GM21360 (cell line): ENCODE measurements at regions not wholly inside any gene's neighbourhood (a gene's known extent, or its start where the extent isn't known, plus 50 kb on each side); places are given as distances from the start of the nearest gene placed in this dataset.

Source experiments
- ATAC-seq: cut with Tn5 transposase; IDR thresholded peaks from one replicate; pipeline ENCODE4 v1.9.1; 2021; ENCODE audit warnings: mild to moderate bottlenecking, moderate library complexity; ENCODE audit not compliant: unreplicated experiment

GRCh38 chr1:5575396-5575940, 416.8 kb downstream of the NPHP4 start:
- ATAC-seq, result no peak

DNA sequence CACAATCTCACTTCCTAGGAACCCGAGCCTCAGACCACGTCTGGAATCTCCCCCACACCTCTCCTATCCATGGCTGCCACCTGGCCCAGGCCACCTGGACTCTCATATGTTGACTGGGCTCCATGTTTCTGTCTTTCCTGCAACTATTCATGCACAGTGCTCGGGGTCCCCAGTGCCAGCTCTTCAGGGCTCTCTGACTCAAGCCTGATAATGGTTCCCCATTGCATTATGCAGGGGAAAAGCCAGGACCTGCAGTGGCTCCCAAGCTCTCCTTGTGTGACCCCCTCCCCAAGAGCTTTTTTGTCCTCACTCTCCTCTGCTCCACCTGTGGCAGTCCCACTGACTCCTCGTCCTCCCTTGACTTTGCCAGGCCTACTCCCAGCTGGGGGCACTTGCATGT, 417.6 kb downstream of the NPHP4 start:
- ATAC-seq, result no peak

DNA sequence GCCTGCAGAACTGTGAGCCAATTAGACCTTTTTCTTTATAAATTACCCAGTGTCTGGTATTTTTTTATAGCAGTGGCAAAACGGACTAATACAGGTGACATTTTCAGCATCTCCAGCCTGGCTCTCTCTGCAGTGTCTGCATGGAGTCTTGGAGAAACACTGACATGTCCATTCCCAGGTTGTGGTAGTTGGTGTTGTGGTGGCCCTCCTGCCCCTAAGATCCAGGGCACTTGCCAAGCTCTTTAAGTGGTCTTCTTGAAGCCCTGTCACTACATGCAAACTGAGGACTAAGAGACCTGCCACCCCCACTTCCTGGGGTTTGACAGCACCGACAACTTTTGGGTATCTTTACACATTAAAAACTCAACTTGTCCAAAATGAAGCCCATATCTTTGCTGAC, 419.4 kb downstream of the NPHP4 start:
- no peak for ATAC-seq

- ATAC-seq, result no peak
Observed at GRCh38 chr1:5571861-5572401, 420.3 kb downstream of the NPHP4 start.

DNA sequence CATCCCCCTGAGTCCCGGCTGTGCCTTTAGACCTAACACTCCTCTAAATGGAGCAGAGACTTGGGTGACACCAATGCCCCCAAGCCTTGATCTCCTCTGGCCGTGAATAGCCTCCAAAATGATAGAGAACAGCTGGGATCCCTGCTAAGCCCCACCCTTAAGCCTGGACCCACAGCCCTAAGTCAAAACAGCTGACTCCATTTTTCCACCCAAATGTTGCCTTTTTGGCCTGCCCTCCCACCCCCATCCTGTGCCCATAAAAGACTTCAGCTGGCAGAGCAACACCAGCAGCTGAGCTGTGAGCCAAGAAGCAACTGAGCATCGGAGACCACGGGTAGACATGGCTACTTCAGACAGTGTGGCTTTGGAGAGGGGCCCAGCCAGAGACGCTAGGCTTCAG, 420.8 kb downstream of the NPHP4 start:
- ATAC-seq, result no peak

GRCh38 chr1:5570931-5571330, 421.3 kb downstream of the NPHP4 start:
- no peak for ATAC-seq

- ATAC-seq, result no peak
Observed at GRCh38 chr1:5568321-5568720, 423.9 kb downstream of the NPHP4 start.

- no peak for ATAC-seq
Observed at GRCh38 chr1:5567839-5568238, 424.4 kb downstream of the NPHP4 start.

GRCh38 chr1:5566924-5567323, 425.3 kb downstream of the NPHP4 start:
- no peak for ATAC-seq

DNA sequence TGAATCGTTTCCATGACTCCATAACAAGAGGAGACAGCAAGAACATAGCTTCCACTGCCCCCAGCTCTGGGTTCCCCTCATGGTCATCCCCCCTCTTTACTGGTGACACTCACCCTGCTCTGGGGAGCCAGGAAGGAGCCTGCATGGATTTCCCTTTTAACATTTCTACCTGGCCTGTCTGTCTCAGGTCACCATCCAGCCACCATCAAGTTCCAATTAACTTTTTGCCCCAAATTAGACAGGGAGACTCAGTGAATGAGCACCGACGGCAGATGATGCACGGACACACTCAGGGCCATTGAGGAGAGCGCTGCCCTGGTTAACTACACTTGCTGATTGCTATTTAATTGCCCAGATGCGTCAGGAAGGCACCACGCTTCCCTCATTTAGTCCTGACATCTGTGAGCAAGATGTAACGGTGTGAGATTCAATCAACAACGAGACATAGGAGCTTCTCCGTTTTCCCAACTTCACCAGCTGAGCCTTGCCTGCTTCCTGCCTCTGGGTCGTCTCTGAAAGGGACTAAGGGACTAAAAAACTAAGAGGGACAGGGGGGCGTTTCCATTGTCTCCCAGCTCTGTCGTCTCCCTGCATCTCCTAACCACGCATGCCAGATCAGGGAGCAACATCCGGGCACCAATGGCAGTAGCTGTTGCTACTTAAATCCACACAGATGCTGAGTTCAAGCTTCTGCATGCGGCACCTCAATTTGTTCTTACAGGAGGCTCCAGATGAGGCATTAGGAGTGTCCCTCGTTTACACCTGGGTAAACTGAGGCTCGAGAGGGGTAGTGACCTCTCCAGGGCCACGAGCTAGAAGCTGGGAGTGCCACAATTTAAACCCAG, 426.7 kb downstream of the NPHP4 start:
- no peak for ATAC-seq

DNA sequence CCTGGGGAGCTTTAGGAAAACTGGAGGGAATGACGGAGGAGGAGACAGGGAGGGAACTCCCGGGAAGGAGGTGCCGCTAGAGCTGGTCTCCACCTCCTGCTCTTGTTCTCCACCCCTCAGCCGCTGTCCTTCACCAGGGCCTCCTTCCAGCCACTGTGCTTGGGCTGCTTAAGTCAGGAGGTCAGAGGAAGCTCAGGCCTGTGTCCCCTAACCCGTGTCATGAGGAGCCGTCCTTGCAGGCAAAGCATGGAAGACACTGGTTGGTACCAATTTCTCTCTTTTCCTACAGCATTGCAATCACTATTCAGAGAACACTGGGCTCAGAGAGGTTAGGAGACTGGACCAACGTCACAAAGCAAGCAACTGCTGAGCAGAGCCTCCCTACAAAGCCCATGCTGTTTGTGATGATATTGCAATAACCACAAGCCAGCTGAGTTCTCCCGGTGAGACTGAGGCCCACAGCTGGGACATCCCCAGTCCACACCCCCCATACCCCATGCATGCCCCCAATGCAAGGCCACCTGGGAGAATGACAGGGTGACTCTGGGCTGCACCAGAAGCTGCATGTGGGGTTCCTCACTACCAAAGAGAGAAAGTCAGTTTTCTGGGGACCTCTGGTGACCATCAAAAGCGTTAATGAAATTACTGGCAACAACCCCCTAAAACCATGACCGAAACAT, 427.5 kb downstream of the NPHP4 start:
- no peak for ATAC-seq

- no peak for ATAC-seq
Observed at GRCh38 chr1:5563861-5564577, 428.2 kb downstream of the NPHP4 start.

DNA sequence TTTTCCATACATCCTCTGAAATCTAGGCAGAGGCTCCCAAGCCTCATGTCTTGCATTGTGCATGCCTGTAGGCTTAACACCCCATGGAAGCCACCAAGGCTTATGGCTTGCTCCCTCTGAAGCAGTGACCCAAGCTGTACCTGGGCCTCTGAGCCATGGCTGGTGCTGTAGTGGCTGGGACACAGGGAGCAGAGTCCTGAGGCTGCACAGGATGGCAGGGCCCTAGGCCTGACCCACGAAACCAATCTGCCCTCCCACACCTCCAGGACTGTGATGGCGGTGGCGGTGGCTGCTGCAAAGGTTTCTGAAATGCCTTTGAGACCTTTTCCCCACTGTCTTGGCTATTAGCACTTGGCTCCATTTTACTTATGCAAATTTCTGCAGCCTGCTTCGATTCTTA, 429.5 kb downstream of the NPHP4 start:
- no peak for ATAC-seq

- no peak for ATAC-seq
Observed at GRCh38 chr1:5562331-5562730, 429.9 kb downstream of the NPHP4 start.

DNA sequence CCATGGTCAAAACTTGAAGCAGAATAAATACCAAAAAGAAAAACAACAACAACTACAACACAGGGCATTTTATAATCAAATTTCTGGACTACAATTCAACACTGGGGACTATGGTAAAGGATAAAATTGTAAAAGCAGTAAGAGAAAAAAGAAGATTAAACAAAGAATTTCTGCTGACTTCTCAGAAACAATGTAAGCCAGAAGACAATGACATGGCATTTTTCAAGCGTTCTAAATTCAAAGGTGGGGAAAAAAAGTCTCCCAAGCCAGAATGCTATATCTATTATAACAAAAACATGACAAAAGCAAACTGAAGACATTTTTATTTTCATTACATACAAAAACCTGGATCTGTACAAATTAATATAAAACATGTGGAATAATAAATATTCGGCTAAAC, 433.1 kb downstream of the NPHP4 start:
- ATAC-seq, result no peak

DNA sequence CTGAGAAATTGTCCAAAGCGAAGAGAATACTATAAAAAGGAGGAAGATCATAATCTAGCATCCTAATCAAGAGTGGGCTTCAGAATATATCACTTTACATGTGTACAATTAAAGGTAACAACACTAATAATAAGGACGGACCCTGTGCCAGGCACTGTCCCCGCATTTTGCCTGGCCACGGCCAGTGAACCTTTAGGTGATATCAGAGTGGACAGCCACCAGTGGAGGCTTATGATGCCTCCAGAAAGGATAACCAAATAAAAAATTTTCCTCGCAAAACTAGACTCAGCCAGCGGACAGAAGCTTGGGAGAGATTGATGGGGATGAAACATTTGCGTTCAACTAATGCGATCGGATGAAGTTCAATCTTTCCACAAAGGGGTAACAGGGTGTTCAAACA, 436.4 kb downstream of the NPHP4 start:
- ATAC-seq, result no peak

GRCh38 chr1:5554784-5555183, 437.4 kb downstream of the NPHP4 start:
- ATAC-seq, result no peak

DNA sequence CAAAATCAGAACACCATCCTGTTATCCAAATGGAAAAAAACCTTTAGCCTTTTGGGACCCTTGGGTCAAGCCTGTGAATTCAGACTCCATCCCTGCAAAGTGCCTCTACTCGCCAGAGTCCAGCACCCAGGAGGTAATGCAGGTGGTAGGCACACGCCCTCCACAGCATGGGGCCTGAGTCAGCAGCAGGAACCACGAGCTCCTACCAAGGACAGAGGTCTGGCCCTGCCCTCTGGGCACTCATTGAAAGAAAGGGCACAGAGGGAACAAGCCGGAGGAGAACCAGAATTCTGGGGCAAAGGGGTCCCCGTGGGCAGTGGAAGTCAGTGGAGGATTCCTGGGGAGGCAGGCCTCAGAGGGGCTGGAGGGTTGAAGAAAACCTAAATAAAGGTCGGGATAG, 438.1 kb downstream of the NPHP4 start:
- ATAC-seq, result no peak

GRCh38 chr1:5552787-5553484, 439.3 kb downstream of the NPHP4 start:
- no peak for ATAC-seq

DNA sequence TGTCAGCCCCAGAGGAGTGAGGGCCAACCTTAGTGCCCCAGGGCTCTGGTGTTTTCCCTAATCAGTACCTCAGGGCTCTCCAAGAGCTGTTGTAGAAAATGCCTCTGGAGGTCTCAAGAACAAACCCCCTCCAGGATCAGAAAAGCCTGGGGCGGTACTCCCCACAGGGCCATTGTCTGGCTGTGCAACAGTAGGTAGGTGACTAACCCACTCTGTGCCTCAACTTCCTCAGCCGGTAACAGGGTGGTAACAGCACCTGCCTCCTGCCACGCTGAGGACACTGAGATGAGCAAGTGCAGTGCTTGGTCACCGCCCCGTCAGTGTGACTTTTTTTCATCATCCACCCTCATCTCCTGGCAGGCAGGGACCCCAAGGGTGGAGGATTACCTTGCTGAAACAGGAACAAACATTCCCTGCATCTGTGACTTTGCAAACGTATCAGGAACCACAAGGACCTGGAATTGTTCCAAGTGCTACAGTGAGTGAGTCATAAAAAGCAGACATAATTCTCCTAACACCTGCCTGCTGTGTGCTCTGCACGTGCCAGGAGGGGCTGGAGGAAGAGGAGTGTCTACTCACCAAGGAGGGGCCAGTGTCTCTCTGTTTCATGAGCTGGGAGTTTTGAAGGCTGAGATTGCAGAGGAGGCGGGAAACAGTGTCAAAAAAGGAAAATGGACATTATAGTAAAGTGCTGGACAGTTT, 440.8 kb downstream of the NPHP4 start:
- no peak for ATAC-seq
